Tibial nerve (tissue), 4 donors: ENCODE measurements at regions not wholly inside any gene's neighbourhood (a gene's known extent, or its start where the extent isn't known, plus 50 kb on each side); places are given as distances from the start of the nearest gene placed in this dataset.

Experiments
- DNase-seq, 2 donors: peaks; one replicate each; pipeline ENCODE4 v3.0.0-alpha.2; 2019; ENCODE audit warnings: low spot score in 2 of 2
- H3K27ac ChIP-seq, 4 donors: fragments of 200-600 bp; sonication (generic) in 3 of 4; one replicate each; pipeline ENCODE4 v1.5.1; 2017 to 2019; ENCODE audit warnings: mild to moderate bottlenecking in 1 of 4
- H3K27me3 ChIP-seq, 2 donors: fragments of 200-600 bp; sonication (generic) in 1 of 2; one replicate each; pipeline versions ENCODE4 v1.5.1 to v1.6.0; 2017 to 2019
- H3K36me3 ChIP-seq, 3 donors: fragments of 200-600 bp; sonication (generic); one replicate each; pipeline ENCODE4 v1.5.1; 2018 to 2019
- H3K4me1 ChIP-seq, 4 donors: fragments of 200-600 bp; sonication (generic) in 3 of 4; one replicate each; pipeline ENCODE4 v1.5.1; 2017 to 2019
- H3K4me3 ChIP-seq, 4 donors: fragments of 200-600 bp; sonication (generic) in 3 of 4; one replicate each; pipeline ENCODE4 v1.5.1; 2017 to 2019; ENCODE audit warnings: mild to moderate bottlenecking in 1 of 4, moderate library complexity in 1 of 4
- H3K9me3 ChIP-seq, 4 donors: fragments of 200-600 bp; sonication (generic) in 3 of 4; one replicate each; pipeline ENCODE4 v1.5.1; 2017 to 2019
- EP300 ChIP-seq, 2 donors: sonication (generic); formaldehyde crosslinking; IDR thresholded peaks; one replicate each; pipeline ENCODE4 v1.6.1; 2017; ENCODE audit warnings: antibody characterized with exemption in 2 of 2, mild to moderate bottlenecking in 1 of 2
- POLR2A ChIP-seq, 2 donors: fragments of 450-650 bp; IDR thresholded peaks; one replicate each; pipeline ENCODE4 v1.6.1; 2017; ENCODE audit warnings: antibody characterized with exemption in 2 of 2, mild to moderate bottlenecking in 2 of 2, moderate library complexity in 2 of 2
- WGBS, 2 donors: methylation state at CpG; one replicate each; pipeline ENCODE4 v1.1.5; 2018; 5-methylcytosine and 5-hydroxymethylcytosine counted together
- TF ChIP-seq, protein P1 (sequence below), 5 experiments: fragments of 200-600 bp in 3 of 5; fragments of 450-650 bp in 2 of 5; sonication (generic) in 3 of 5; IDR thresholded peaks; one replicate each; pipeline ENCODE4 v1.5.1; 2016 to 2019; ENCODE audit warnings: antibody characterized with exemption in 5 of 5, mild to moderate bottlenecking in 3 of 5, moderate library complexity in 2 of 5

- no peaks in the 10 kb centered on the region for H3K9me3 ChIP-seq
- TF ChIP-seq, protein P1, sequence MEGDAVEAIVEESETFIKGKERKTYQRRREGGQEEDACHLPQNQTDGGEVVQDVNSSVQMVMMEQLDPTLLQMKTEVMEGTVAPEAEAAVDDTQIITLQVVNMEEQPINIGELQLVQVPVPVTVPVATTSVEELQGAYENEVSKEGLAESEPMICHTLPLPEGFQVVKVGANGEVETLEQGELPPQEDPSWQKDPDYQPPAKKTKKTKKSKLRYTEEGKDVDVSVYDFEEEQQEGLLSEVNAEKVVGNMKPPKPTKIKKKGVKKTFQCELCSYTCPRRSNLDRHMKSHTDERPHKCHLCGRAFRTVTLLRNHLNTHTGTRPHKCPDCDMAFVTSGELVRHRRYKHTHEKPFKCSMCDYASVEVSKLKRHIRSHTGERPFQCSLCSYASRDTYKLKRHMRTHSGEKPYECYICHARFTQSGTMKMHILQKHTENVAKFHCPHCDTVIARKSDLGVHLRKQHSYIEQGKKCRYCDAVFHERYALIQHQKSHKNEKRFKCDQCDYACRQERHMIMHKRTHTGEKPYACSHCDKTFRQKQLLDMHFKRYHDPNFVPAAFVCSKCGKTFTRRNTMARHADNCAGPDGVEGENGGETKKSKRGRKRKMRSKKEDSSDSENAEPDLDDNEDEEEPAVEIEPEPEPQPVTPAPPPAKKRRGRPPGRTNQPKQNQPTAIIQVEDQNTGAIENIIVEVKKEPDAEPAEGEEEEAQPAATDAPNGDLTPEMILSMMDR (IDR thresholded peaks at IDR 0.05): no peak
- TF ChIP-seq POLR2A (IDR thresholded peaks at IDR 0.05) (no peak), EP300 (IDR thresholded peaks at IDR 0.05) (no peak)
- H3K4me3 ChIP-seq: no peak overlapping the region
Observed at GRCh38 chr6:66418906-66419305, 711.9 kb upstream of the EYS start.

DNA sequence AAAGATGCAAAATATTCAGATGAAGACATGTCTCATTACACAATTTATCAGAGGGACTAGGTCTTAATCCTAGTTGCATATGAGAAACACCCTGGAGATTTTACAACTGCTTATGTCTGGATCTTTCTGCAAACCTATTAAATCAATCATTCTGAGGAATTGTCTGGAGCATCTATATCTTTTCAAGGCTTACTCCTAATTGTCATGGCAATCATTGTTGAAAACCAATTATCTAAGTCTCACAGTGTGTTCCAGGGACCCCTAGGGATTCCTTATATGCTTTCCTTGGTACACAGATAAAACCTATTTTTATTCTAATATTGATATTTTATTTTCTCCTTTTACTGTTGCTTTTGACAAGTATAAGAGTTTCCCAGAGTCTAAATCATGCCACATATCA is 696.9 kb upstream of the EYS start:
- no peak for DNase-seq
- H3K4me3 ChIP-seq: no peak overlapping the region
- H3K27me3 ChIP-seq: no peaks in the 10 kb centered on the region
- TF ChIP-seq EP300 (IDR thresholded peaks at IDR 0.05) (no peak), POLR2A (IDR thresholded peaks at IDR 0.05) (no peak)
- TF ChIP-seq, protein P1 (IDR thresholded peaks at IDR 0.05): no peak
- H3K27ac ChIP-seq: no peak overlapping the region
- H3K9me3 ChIP-seq: no peaks in the 10 kb centered on the region
- no peaks in the 10 kb centered on the region for H3K4me1 ChIP-seq
- H3K36me3 ChIP-seq: no peaks in the 10 kb centered on the region

More at GRCh38 chr6:66418906-66419305, 711.9 kb upstream of the EYS start:
- H3K4me1 ChIP-seq: no peaks in the 10 kb centered on the region
- H3K27me3 ChIP-seq: no peaks in the 10 kb centered on the region
- no peak for DNase-seq
- H3K36me3 ChIP-seq: no peaks in the 10 kb centered on the region
- 94 to 98% methylated on average over 2 of the region's 2 CpGs for WGBS, 2 donors
- H3K27ac ChIP-seq: no peak overlapping the region

DNA sequence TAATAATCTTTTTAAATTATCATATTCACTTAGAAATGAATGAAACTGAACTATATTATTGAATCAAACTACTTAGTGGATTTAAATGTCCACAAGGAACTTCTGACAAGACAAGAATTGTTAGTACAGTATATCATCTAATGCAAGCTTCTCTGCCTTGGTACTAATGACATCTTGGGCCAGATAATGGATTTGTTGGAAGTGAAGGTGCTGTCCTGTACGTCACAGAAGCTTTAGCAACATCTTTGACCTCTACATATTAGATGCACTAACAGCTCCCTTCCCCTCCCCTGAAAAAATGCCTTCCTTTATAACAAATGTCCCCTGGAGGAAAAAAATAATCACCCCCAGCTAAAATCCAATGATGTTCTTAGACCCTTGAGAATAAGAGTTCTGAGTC is 695.8 kb upstream of the EYS start:
- WGBS, 2 donors: 70 to 77% methylated on average over 1 of the region's 1 CpG
- H3K4me3 ChIP-seq: no peak overlapping the region
- H3K27me3 ChIP-seq: no peaks in the 10 kb centered on the region
- TF ChIP-seq, protein P1 (IDR thresholded peaks at IDR 0.05): no peak
- TF ChIP-seq POLR2A (IDR thresholded peaks at IDR 0.05): no peak
- TF ChIP-seq EP300 (IDR thresholded peaks at IDR 0.05): no peak
- no peak overlapping the region for H3K27ac ChIP-seq
- H3K9me3 ChIP-seq: no peaks in the 10 kb centered on the region
- H3K4me1 ChIP-seq: no peaks in the 10 kb centered on the region
- no peaks in the 10 kb centered on the region for H3K36me3 ChIP-seq
- DNase-seq: no peak

GRCh38 chr6:66396549-66396948 is 689.5 kb upstream of the EYS start:
- H3K27ac ChIP-seq: no peak overlapping the region
- H3K36me3 ChIP-seq: no peaks in the 10 kb centered on the region
- 93 to 98% methylated on average over 5 to 7 of the region's 7 CpGs for WGBS, 2 donors
- no peaks in the 10 kb centered on the region for H3K27me3 ChIP-seq
- DNase-seq: no peak
- TF ChIP-seq EP300 (IDR thresholded peaks at IDR 0.05): no peak
- TF ChIP-seq, protein P1 (IDR thresholded peaks at IDR 0.05): no peak
- no peak for TF ChIP-seq POLR2A (IDR thresholded peaks at IDR 0.05)
- no peaks in the 10 kb centered on the region for H3K9me3 ChIP-seq
- no peaks in the 10 kb centered on the region for H3K4me1 ChIP-seq
- H3K4me3 ChIP-seq: no peak overlapping the region

- H3K27me3 ChIP-seq: no peaks in the 10 kb centered on the region
- H3K9me3 ChIP-seq: no peaks in the 10 kb centered on the region
- no peaks in the 10 kb centered on the region for H3K36me3 ChIP-seq
- H3K4me1 ChIP-seq: no peaks in the 10 kb centered on the region
- H3K4me3 ChIP-seq: no peak overlapping the region
- no peak for DNase-seq
- H3K27ac ChIP-seq: no peak overlapping the region
- no peak for TF ChIP-seq EP300 (IDR thresholded peaks at IDR 0.05)
- TF ChIP-seq, protein P1 (IDR thresholded peaks at IDR 0.05): no peak
- no peak for TF ChIP-seq POLR2A (IDR thresholded peaks at IDR 0.05)
- WGBS, 2 donors: 88 to 89% methylated on average over 6 of the region's 6 CpGs
Observed at GRCh38 chr6:66396145-66396544, 689.1 kb upstream of the EYS start.
